Calu3 (cell line): ENCODE measurements at regions not wholly inside any gene's neighbourhood (a gene's known extent, or its start where the extent isn't known, plus 50 kb on each side); places are given as distances from the start of the nearest gene placed in this dataset.

ENCODE experiments used
- BruUV-seq: library from RNA; stranded (reverse); fragments of 400-500 nt; replicated peaks from 2 replicates; lab custom pipeline; 2021; lab: Mats Ljungman, UMichigan
- CTCF ChIA-PET: fragments of 300-600 bp; sonication (Branson Sonifier 250); formaldehyde crosslinking; loops from one replicate; lab custom pipeline; 2022; ENCODE audit warnings: antibody characterized with exemption; lab: Charles Lee
- DNase-seq: peaks from one replicate; pipeline ENCODE4 v3.0.0; 2022
- H3K27ac Mint-ChIP-seq: one replicate; pipeline ENCODE4 v1.8.0; 2022; ENCODE audit warnings: mixed read lengths; ENCODE audit not compliant: unreplicated experiment
- H3K27me3 Mint-ChIP-seq: one replicate; pipeline ENCODE4 v1.8.0; 2022; ENCODE audit warnings: mixed read lengths; ENCODE audit not compliant: unreplicated experiment
- H3K36me3 Mint-ChIP-seq: one replicate; pipeline ENCODE4 v1.8.0; 2022; ENCODE audit warnings: mild to moderate bottlenecking, moderate library complexity, mixed read lengths; ENCODE audit not compliant: insufficient read depth, unreplicated experiment
- H3K4me1 Mint-ChIP-seq: one replicate; pipeline ENCODE4 v1.8.0; 2022; ENCODE audit warnings: mild to moderate bottlenecking, low read depth, mixed read lengths; ENCODE audit not compliant: unreplicated experiment
- H3K4me3 Mint-ChIP-seq: one replicate; pipeline ENCODE4 v1.8.0; 2022; ENCODE audit warnings: mild to moderate bottlenecking, low read depth, moderate library complexity, mixed read lengths; ENCODE audit not compliant: unreplicated experiment
- H3K9me3 Mint-ChIP-seq: one replicate; pipeline ENCODE4 v1.8.0; 2022; ENCODE audit warnings: low read depth, mixed read lengths; ENCODE audit not compliant: unreplicated experiment
- CTCF ChIP-seq: fragments of 200-600 bp; IDR thresholded peaks from one replicate; pipeline ENCODE4 v1.8.0; 2022; ENCODE audit warnings: antibody characterized with exemption; ENCODE audit not compliant: unreplicated experiment
- intact Hi-C: fragments of 100-400 bp; cut with micrococcal nuclease; formaldehyde crosslinking; loops from one replicate; pipeline ENCODE4 v1.10.0; 2022; ENCODE audit not compliant: unreplicated experiment

- no peaks in the 10 kb centered on the region for H3K4me1 Mint-ChIP-seq
- peaks cover 5% of the 10 kb centered on the region for H3K9me3 Mint-ChIP-seq
- no peaks in the 10 kb centered on the region for H3K36me3 Mint-ChIP-seq
- TF ChIP-seq CTCF: no peak
- CTCF ChIA-PET: no interaction called here
- no peak for DNase-seq
- H3K27ac Mint-ChIP-seq: no peak overlapping the region
- H3K4me3 Mint-ChIP-seq: no peak overlapping the region
- no TSS peak for BruUV-seq
- intact Hi-C loops: no loop called here
- H3K27me3 Mint-ChIP-seq: no peaks in the 10 kb centered on the region
These were observed 658.2 kb downstream of the KLHL13 start for GRCh38 chrX:117458243-117458968.

GRCh38 chrX:117455787-117456186 is 660.8 kb downstream of the KLHL13 start:
- CTCF ChIA-PET: no interaction called here
- Mint-ChIP-seq H3K36me3 (no peaks in the 10 kb centered on the region), H3K4me1 (no peaks in the 10 kb centered on the region), H3K27me3 (no peaks in the 10 kb centered on the region), H3K27ac (no peak overlapping the region), H3K9me3 (peaks cover 8% of the 10 kb centered on the region), H3K4me3 (no peak overlapping the region)
- no TSS peak for BruUV-seq
- intact Hi-C loops: no loop called here
- no peak for DNase-seq
- TF ChIP-seq CTCF: no peak

GRCh38 chrX:117429501-117429900 is 687.1 kb downstream of the KLHL13 start:
- no peak for DNase-seq
- Mint-ChIP-seq H3K27me3 (no peaks in the 10 kb centered on the region), H3K4me1 (no peaks in the 10 kb centered on the region), H3K9me3 (peaks cover 13% of the 10 kb centered on the region), H3K4me3 (no peak overlapping the region), H3K36me3 (no peaks in the 10 kb centered on the region), H3K27ac (no peak overlapping the region)
- TF ChIP-seq CTCF: no peak
- BruUV-seq: no TSS peak
- intact Hi-C loops: no loop called here
- CTCF ChIA-PET: no interaction called here

- BruUV-seq: no TSS peak
These were observed 709.0 kb downstream of the KLHL13 start for GRCh38 chrX:117407449-117408150.

More at GRCh38 chrX:117407449-117408150, 709.0 kb downstream of the KLHL13 start:
- intact Hi-C loops: no loop called here
- no peaks in the 10 kb centered on the region for H3K36me3 Mint-ChIP-seq
- no peaks in the 10 kb centered on the region for H3K4me1 Mint-ChIP-seq
- H3K27ac Mint-ChIP-seq: no peak overlapping the region
- no peak for TF ChIP-seq CTCF
- no peak for DNase-seq
- CTCF ChIA-PET: no interaction called here
- no peak overlapping the region for H3K4me3 Mint-ChIP-seq
- peaks cover 6% of the 10 kb centered on the region for H3K9me3 Mint-ChIP-seq
- H3K27me3 Mint-ChIP-seq: no peaks in the 10 kb centered on the region
